ENCODE measurements at regions not wholly inside any gene's neighbourhood (a gene's known extent, or its start where the extent isn't known, plus 50 kb on each side); places are given as distances from the start of the nearest gene placed in this dataset.

DNA sequence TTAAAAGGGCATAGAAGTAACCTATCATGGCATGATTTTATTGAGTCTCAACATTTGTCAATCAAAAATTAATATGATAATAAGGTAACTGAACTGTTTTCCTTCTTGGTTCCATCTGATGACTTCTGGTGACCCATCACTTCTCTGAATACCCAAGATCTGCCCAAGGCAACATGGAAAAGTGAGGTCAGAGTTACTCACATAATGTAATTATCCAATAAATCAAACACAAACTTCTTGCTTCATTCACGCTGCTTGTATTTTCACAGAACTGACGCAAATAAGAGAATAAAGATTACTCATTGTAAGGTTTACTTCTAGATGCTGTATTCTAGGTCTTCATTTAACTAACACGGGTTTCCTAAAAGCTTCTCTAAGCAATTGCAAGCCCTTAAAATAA, 361.6 kb downstream of the RBM26 start:
- H3K36me3 ChIP-seq = no peaks in the 10 kb centered on the region
- DNase-seq (no peak), ATAC-seq (no peak)
- H3K4me3 ChIP-seq = no peak overlapping the region
- H3K27me3 ChIP-seq (ENCODE audit: low read depth) = no peaks in the 10 kb centered on the region
- intact Hi-C loops (cut with DNase I) = no loop called here
- no peaks in the 10 kb centered on the region for H3K9me3 ChIP-seq
- H3K4me1 ChIP-seq = no peaks in the 10 kb centered on the region
- no peak for TF ChIP-seq CTCF (IDR thresholded peaks at IDR 0.05)
- H3K27ac ChIP-seq = no peak overlapping the region

DNA sequence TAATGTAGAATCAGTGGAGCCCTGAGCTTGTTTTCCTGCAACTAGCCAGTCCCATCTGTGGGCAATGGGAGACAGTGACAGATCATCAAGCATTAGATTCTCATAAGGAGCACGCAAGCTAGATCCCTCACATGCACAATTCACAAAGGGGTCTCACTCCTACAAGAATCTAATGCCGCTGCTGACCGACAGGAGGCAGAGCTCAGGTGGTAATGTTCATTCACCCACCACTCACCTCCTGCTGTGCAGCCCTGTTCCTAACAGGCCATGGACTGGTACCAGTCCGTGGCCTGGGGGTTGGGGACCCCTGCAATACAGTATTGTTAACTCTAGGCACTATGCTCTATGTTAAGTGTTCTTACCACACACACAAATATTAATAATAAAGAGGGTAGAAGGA, 362.8 kb downstream of the RBM26 start:
- intact Hi-C loops (cut with DNase I) = no loop called here
- TF ChIP-seq CTCF (IDR thresholded peaks at IDR 0.05) = no peak
- Histone ChIP-seq H3K4me3 (no peak overlapping the region), H3K36me3 (no peaks in the 10 kb centered on the region), H3K27ac (no peak overlapping the region), H3K27me3 (ENCODE audit: low read depth) (no peaks in the 10 kb centered on the region), H3K4me1 (no peaks in the 10 kb centered on the region), H3K9me3 (no peaks in the 10 kb centered on the region)
- DNase-seq (no peak), ATAC-seq (no peak)

DNA sequence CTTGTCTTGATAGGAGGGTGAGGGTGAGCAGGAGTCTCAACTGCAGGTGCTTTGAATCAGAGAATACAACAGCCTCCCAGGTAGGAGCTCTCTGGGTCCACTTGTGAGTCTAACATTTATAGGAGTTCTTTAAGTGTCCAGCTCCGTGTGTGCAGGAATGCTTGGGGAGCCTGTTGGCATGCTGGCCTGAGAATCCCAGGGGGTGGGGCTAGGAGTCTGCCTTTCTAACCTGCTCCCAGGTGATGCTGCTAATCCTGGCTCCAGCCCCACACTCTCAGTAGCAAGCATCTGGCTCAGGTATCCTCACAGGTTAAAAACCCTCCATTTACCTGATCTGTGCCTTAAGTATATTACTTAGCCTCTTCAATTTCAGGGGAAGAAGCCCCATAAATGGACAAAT, 368.9 kb downstream of the RBM26 start:
- Histone ChIP-seq H3K36me3 (no peaks in the 10 kb centered on the region), H3K4me3 (no peak overlapping the region), H3K4me1 (no peaks in the 10 kb centered on the region), H3K9me3 (no peaks in the 10 kb centered on the region), H3K27ac (no peak overlapping the region), H3K27me3 (ENCODE audit: low read depth) (no peaks in the 10 kb centered on the region)
- TF ChIP-seq CTCF (IDR thresholded peaks at IDR 0.05) = no peak
- ATAC-seq (peak in 1 of 2 donors; percentile 47), DNase-seq (no peak)
- intact Hi-C loops (cut with DNase I) = no loop called here

GRCh38 chr13:79034341-79034740, 371.7 kb downstream of the RBM26 start:
- Histone ChIP-seq H3K4me1 (no peaks in the 10 kb centered on the region), H3K36me3 (no peaks in the 10 kb centered on the region), H3K9me3 (no peaks in the 10 kb centered on the region), H3K27me3 (ENCODE audit: low read depth) (no peaks in the 10 kb centered on the region), H3K4me3 (no peak overlapping the region), H3K27ac (no peak overlapping the region)
- intact Hi-C loops (cut with DNase I) = no loop called here
- TF ChIP-seq CTCF (IDR thresholded peaks at IDR 0.05) = no peak
- ATAC-seq (no peak), DNase-seq (no peak)

DNA sequence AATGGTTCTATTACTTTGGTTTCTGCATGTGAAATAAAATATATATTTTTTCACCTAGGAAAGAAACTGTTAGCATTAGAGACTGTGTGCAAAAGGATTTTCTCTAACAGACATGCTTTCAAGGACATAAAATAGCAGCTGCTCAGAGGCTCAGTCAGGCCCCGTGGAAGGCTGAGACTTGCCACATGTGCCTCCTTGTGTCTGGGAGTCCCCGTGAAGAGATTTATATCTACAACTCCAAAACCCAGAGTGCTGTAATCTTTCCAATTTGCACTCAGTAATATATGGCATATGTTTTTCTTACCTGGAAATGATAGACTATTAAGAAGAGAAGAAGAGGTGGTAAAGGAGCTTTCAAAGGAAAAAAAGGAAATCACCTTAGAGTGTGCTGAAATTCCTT, 371.6 kb upstream of the OBI1 start:
- DNase-seq = no peak
- no peak for ATAC-seq
- Histone ChIP-seq H3K4me3 (no peak overlapping the region), H3K9me3 (no peaks in the 10 kb centered on the region), H3K36me3 (no peaks in the 10 kb centered on the region), H3K27me3 (ENCODE audit: low read depth) (no peaks in the 10 kb centered on the region), H3K27ac (no peak overlapping the region), H3K4me1 (no peaks in the 10 kb centered on the region)
- intact Hi-C loops (cut with DNase I) = no loop called here
- TF ChIP-seq CTCF (IDR thresholded peaks at IDR 0.05) = no peak

DNA sequence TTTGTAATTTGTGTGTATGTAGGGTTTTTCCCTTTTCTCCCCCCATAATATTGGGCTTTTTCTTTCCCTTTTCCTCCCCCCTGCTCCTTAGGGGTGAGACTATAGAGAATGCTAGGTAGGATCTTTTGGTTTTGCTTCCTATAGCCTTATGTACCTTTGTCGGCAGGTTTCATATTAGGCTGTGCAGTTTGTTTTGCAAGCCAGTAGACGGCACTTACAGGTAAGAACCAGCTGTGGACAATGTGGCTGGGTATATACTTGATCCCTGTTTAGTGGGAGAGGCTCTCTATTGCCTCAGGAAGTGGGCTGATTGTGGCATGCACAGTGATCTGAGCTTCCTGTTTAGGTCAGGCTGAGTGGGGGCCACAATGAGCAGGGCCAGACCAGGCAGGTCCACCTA, 359.2 kb upstream of the OBI1 start:
- H3K4me1 ChIP-seq = no peaks in the 10 kb centered on the region
- H3K36me3 ChIP-seq = no peaks in the 10 kb centered on the region
- H3K9me3 ChIP-seq = peaks cover 15% of the 10 kb centered on the region
- H3K4me3 ChIP-seq = no peak overlapping the region
- ATAC-seq = no peak
- H3K27me3 ChIP-seq (ENCODE audit: low read depth) = no peaks in the 10 kb centered on the region
- intact Hi-C loops (cut with DNase I) = no loop called here
- no peak for DNase-seq
- no peak for TF ChIP-seq CTCF (IDR thresholded peaks at IDR 0.05)
- H3K27ac ChIP-seq = no peak overlapping the region

Data from lower lobe of right lung (tissue), 2 donors.